Skeletal muscle satellite cell (primary cell): ENCODE measurements at regions not wholly inside any gene's neighbourhood (a gene's known extent, or its start where the extent isn't known, plus 50 kb on each side); places are given as distances from the start of the nearest gene placed in this dataset.
A peak's percentile ranks its signal among the peaks of the same experiment; 100 is the strongest.
"Not testable (repeated sequence)": the region's sequence is repeated elsewhere in the genome, so short reads cannot be mapped to it uniquely, and the experiment has no call there.

ENCODE experiments used
- H3K27me3 ChIP-seq: 2 replicates; pipeline ENCODE4 v1.7.0; 2013; ENCODE audit warnings: low read length; ENCODE audit not compliant: control insufficient read depth, insufficient read depth
- H3K36me3 ChIP-seq: 2 replicates; pipeline ENCODE4 v1.7.0; 2013; ENCODE audit warnings: mild to moderate bottlenecking, control low read depth, low read length; ENCODE audit not compliant: insufficient read depth
- H3K4me1 ChIP-seq: 2 replicates; pipeline ENCODE4 v1.7.0; 2013; ENCODE audit warnings: low read length; ENCODE audit not compliant: control insufficient read depth, insufficient read depth
- H3K4me2 ChIP-seq: 2 replicates; pipeline ENCODE4 v1.7.0; 2013; ENCODE audit warnings: mild to moderate bottlenecking, low read length
- H3K4me3 ChIP-seq: 2 replicates; pipeline ENCODE4 v1.7.0; 2013; ENCODE audit warnings: low read length
- H3K9ac ChIP-seq: 2 replicates; pipeline ENCODE4 v1.7.0; 2013; ENCODE audit warnings: mild to moderate bottlenecking, low read depth, low read length, moderate library complexity
- H3K9me3 ChIP-seq: replicated peaks from 2 replicates; pipeline ENCODE4 v1.7.0; 2013; ENCODE audit warnings: mild to moderate bottlenecking, control low read depth, low read length

- Histone ChIP-seq H3K9ac (peak overlapping the region; percentile 39), H3K4me1 (peaks cover 20% of the 10 kb centered on the region), H3K4me3 (peak overlapping the region; percentile 20), H3K4me2 (peak overlapping the region; percentile 53), H3K27me3 (no peaks in the 10 kb centered on the region), H3K9me3 (no peaks in the 10 kb centered on the region), H3K36me3 (no peaks in the 10 kb centered on the region)
These were observed 135.5 kb downstream of the MMUT start for GRCh38 chr6:49327571-49327970.

- Histone ChIP-seq H3K9me3 (no peaks in the 10 kb centered on the region), H3K36me3 (no peaks in the 10 kb centered on the region), H3K27me3 (no peaks in the 10 kb centered on the region), H3K9ac (peak overlapping the region; percentile 50), H3K4me3 (peak overlapping the region; percentile 20), H3K4me1 (peaks cover 20% of the 10 kb centered on the region), H3K4me2 (peak overlapping the region; percentile 53)
These were observed 136.0 kb downstream of the MMUT start for GRCh38 chr6:49327005-49327404.

- peaks cover 20% of the 10 kb centered on the region for H3K4me1 ChIP-seq
- no peaks in the 10 kb centered on the region for H3K9me3 ChIP-seq
- H3K27me3 ChIP-seq, result no peaks in the 10 kb centered on the region
- no peaks in the 10 kb centered on the region for H3K36me3 ChIP-seq
- peak overlapping the region; percentile 53 for H3K4me2 ChIP-seq
- H3K9ac ChIP-seq, result peak overlapping the region; percentile 50
- peak overlapping the region; percentile 20 for H3K4me3 ChIP-seq
These were observed 136.7 kb downstream of the MMUT start for GRCh38 chr6:49326347-49326746.

- peak overlapping the region; percentile 19 for H3K4me3 ChIP-seq
These were observed 137.2 kb downstream of the MMUT start for GRCh38 chr6:49325891-49326290.

GRCh38 chr6:49322861-49323260 lies 140.2 kb downstream of the MMUT start:
- Histone ChIP-seq H3K4me1 (peaks cover 20% of the 10 kb centered on the region), H3K27me3 (no peaks in the 10 kb centered on the region), H3K4me3 (no peak overlapping the region), H3K9ac (no peak overlapping the region), H3K4me2 (no peak overlapping the region), H3K36me3 (no peaks in the 10 kb centered on the region), H3K9me3 (no peaks in the 10 kb centered on the region)

More at GRCh38 chr6:49325891-49326290, 137.2 kb downstream of the MMUT start:
- Histone ChIP-seq H3K36me3 (no peaks in the 10 kb centered on the region), H3K9ac (peak overlapping the region; percentile 45), H3K4me1 (peaks cover 20% of the 10 kb centered on the region), H3K9me3 (no peaks in the 10 kb centered on the region), H3K4me2 (peak overlapping the region; percentile 51), H3K27me3 (no peaks in the 10 kb centered on the region)

- H3K27me3 ChIP-seq, result no peaks in the 10 kb centered on the region
- H3K4me3 ChIP-seq, result no peak overlapping the region
- peaks cover 10% of the 10 kb centered on the region for H3K4me1 ChIP-seq
- no peaks in the 10 kb centered on the region for H3K36me3 ChIP-seq
- no peaks in the 10 kb centered on the region for H3K9me3 ChIP-seq
- no peak overlapping the region for H3K9ac ChIP-seq
- no peak overlapping the region for H3K4me2 ChIP-seq
These were observed 141.4 kb downstream of the MMUT start for GRCh38 chr6:49321561-49322072.

- H3K9me3 ChIP-seq, result no peaks in the 10 kb centered on the region
- no peaks in the 10 kb centered on the region for H3K27me3 ChIP-seq
- H3K4me3 ChIP-seq, result no peak overlapping the region
- H3K4me2 ChIP-seq, result no peak overlapping the region
- H3K4me1 ChIP-seq, result no peaks in the 10 kb centered on the region
- no peaks in the 10 kb centered on the region for H3K36me3 ChIP-seq
- no peak overlapping the region for H3K9ac ChIP-seq
These were observed 158.0 kb downstream of the MMUT start for GRCh38 chr6:49305010-49305409.

GRCh38 chr6:49304393-49304792 lies 158.7 kb downstream of the MMUT start:
- not testable (repeated sequence) for H3K9ac ChIP-seq, H3K4me1 ChIP-seq, H3K27me3 ChIP-seq, H3K4me2 ChIP-seq, H3K4me3 ChIP-seq, H3K36me3 ChIP-seq, H3K9me3 ChIP-seq

- no peaks in the 10 kb centered on the region for H3K27me3 ChIP-seq
- H3K9me3 ChIP-seq, result no peaks in the 10 kb centered on the region
- H3K36me3 ChIP-seq, result no peaks in the 10 kb centered on the region
- no peaks in the 10 kb centered on the region for H3K4me1 ChIP-seq
- no peak overlapping the region for H3K4me2 ChIP-seq
- H3K4me3 ChIP-seq, result no peak overlapping the region
- H3K9ac ChIP-seq, result no peak overlapping the region
These were observed 162.1 kb downstream of the MMUT start for GRCh38 chr6:49300911-49301310.

- Histone ChIP-seq H3K9me3 (no peaks in the 10 kb centered on the region), H3K4me1 (no peaks in the 10 kb centered on the region), H3K9ac (no peak overlapping the region), H3K36me3 (no peaks in the 10 kb centered on the region), H3K4me3 (no peak overlapping the region), H3K4me2 (no peak overlapping the region), H3K27me3 (no peaks in the 10 kb centered on the region)
These were observed 162.6 kb downstream of the MMUT start for GRCh38 chr6:49300443-49300842.

GRCh38 chr6:49299279-49299678 lies 163.8 kb downstream of the MMUT start:
- Histone ChIP-seq H3K4me1 (no peaks in the 10 kb centered on the region), H3K4me3 (no peak overlapping the region), H3K36me3 (no peaks in the 10 kb centered on the region), H3K27me3 (no peaks in the 10 kb centered on the region), H3K9ac (no peak overlapping the region), H3K9me3 (no peaks in the 10 kb centered on the region), H3K4me2 (no peak overlapping the region)

- Histone ChIP-seq H3K9ac (no peak overlapping the region), H3K4me1 (no peaks in the 10 kb centered on the region), H3K4me3 (no peak overlapping the region), H3K36me3 (no peaks in the 10 kb centered on the region), H3K9me3 (no peaks in the 10 kb centered on the region), H3K27me3 (no peaks in the 10 kb centered on the region), H3K4me2 (no peak overlapping the region)
These were observed 178.9 kb downstream of the MMUT start for GRCh38 chr6:49284180-49284579.
